NCI-H1436 treated with DMSO at 0.1 percent for 48 hours (cell line): ENCODE measurements at regions not wholly inside any gene's neighbourhood (a gene's known extent, or its start where the extent isn't known, plus 50 kb on each side); places are given as distances from the start of the nearest gene placed in this dataset.
"Not testable (repeated sequence)": the region's sequence is repeated elsewhere in the genome, so short reads cannot be mapped to it uniquely, and the experiment has no call there.

Experiments
- DNase-seq: peaks from one replicate; lab custom pipeline; 2025; lab: John Stamatoyannopoulos, UW

GRCh38 chr1:227416156-227416830 is 98.0 kb upstream of the CDC42BPA start:
- DNase-seq: no peak

GRCh38 chr1:227415115-227415790 is 97.0 kb upstream of the CDC42BPA start:
- no peak for DNase-seq

- DNase-seq: no peak
These were observed 92.8 kb upstream of the CDC42BPA start for GRCh38 chr1:227411066-227411465.

GRCh38 chr1:227406332-227406731 is 88.0 kb upstream of the CDC42BPA start:
- DNase-seq: not testable (repeated sequence)

GRCh38 chr1:227403535-227403934 is 85.2 kb upstream of the CDC42BPA start:
- no peak for DNase-seq

- DNase-seq: no peak
These were observed 83.5 kb upstream of the CDC42BPA start for GRCh38 chr1:227401562-227402342.

GRCh38 chr1:227399152-227399730 is 80.9 kb upstream of the CDC42BPA start:
- DNase-seq: no peak

GRCh38 chr1:227397354-227397978 is 79.2 kb upstream of the CDC42BPA start:
- no peak for DNase-seq

GRCh38 chr1:227396539-227397353 is 78.5 kb upstream of the CDC42BPA start:
- no peak for DNase-seq

- DNase-seq: no peak
These were observed 77.2 kb upstream of the CDC42BPA start for GRCh38 chr1:227395426-227396028.

- no peak for DNase-seq
These were observed 74.9 kb upstream of the CDC42BPA start for GRCh38 chr1:227392984-227393764.

GRCh38 chr1:227391879-227392278 is 73.6 kb upstream of the CDC42BPA start:
- DNase-seq: no peak

GRCh38 chr1:227391211-227391610 is 72.9 kb upstream of the CDC42BPA start:
- DNase-seq: no peak

GRCh38 chr1:227390525-227390924 is 72.2 kb upstream of the CDC42BPA start:
- DNase-seq: no peak

- no peak for DNase-seq
These were observed 70.2 kb upstream of the CDC42BPA start for GRCh38 chr1:227388214-227389168.

- DNase-seq: no peak
These were observed 61.2 kb upstream of the CDC42BPA start for GRCh38 chr1:227379555-227379892.

- no peak for DNase-seq
These were observed 60.7 kb upstream of the CDC42BPA start for GRCh38 chr1:227378871-227379554.

GRCh38 chr1:227378181-227378580 is 59.9 kb upstream of the CDC42BPA start:
- no peak for DNase-seq
